Activated CD4-positive, alpha-beta T cell treated with anti-CD3 and anti-CD28 coated beads, Interleukin-2, amount 50 U/mL, for 48 hours (primary cell): ENCODE measurements at regions not wholly inside any gene's neighbourhood (a gene's known extent, or its start where the extent isn't known, plus 50 kb on each side); places are given as distances from the start of the nearest gene placed in this dataset.
"Not testable (repeated sequence)": the region's sequence is repeated elsewhere in the genome, so short reads cannot be mapped to it uniquely, and the experiment has no call there.

Experiments used
- DNase-seq, 2 experiments: peaks; one replicate each; pipeline ENCODE4 v3.0.0-alpha.2; 2020

- DNase-seq = peak; percentile 10 to 23
Measured at GRCh38 chr6:150741633-150742200, 123.8 kb upstream of the MTHFD1L start.

GRCh38 chr6:150744522-150745260, 120.8 kb upstream of the MTHFD1L start:
- no peak for DNase-seq

- no peak for DNase-seq
Measured at GRCh38 chr6:150745896-150746295, 119.6 kb upstream of the MTHFD1L start.

DNA sequence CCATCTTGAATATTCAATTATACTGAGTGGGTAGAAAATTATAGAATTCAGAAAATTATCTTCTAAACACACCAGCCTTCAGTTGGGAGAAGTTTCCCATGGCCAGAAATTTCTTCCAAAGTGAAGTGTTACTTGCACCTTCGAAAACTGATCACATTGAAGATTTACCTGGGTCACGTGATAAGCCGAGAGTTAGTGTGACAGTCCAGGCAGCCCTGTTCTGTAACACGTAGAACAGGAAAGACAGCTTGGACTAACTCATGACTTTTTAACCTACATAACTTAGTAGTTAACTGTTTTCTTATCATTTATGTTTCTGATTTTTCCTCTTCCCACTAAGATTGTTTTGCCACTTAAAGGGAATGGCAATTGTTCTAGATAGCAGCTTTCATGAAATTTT, 118.3 kb upstream of the MTHFD1L start:
- DNase-seq = no peak

GRCh38 chr6:150749091-150749670, 116.3 kb upstream of the MTHFD1L start:
- no peak for DNase-seq

GRCh38 chr6:150751296-150751695, 114.2 kb upstream of the MTHFD1L start:
- no peak for DNase-seq

- no peak for DNase-seq
Measured at GRCh38 chr6:150752409-150752808, 113.1 kb upstream of the MTHFD1L start.

DNA sequence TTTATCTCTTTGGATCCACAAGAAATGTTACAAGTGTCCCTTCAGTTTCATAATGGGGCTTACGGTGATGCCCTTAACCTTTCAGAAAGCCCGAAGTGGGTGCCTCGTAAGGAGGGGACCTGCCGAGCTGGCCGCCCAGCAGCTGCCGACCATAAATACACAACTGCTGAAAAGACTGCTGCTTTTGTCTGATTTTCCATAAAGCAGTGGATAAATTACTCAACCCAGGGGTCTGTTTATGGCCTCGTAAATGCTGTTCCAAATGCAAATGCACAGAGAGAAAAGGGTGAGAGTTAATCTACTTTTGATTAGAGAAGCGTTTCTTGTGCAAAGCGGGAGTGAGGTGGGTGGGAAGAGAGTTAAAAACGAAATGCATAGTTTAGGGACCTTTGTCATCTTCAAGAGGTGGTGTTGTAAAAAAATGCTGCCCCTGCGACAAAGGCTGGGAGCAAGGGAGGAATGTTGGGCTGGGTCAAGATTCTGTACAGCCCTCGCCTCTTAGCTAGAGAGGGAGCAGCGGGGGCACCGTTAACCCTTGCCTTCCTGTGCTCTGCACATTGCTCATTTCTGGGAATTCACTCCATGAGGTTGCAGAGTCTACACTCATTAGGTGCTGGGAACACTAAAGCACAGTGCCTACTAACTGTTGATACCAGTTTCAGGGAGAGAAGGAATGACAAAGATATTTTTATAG, 112.0 kb upstream of the MTHFD1L start:
- no peak for DNase-seq

DNA sequence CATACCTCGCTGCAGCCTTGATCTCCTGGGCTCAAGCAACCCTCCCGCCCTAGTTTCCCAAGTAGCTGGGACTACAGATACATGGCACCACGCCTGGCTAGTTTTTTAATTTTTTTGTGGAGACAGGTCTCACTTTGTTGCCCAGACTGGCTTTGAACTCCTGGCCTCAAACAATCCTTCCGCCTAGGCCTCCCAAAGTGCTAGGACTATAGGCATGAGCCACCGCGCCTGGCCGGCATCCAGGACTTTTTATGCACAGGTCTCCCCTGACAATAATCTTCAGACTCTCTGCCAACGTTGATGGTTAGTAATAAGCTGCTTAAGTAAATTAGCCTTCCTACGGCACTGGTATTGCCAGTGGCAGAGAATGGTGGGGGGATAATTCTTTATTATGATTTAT, 110.5 kb upstream of the MTHFD1L start:
- no peak for DNase-seq

GRCh38 chr6:150755524-150755923, 110.0 kb upstream of the MTHFD1L start:
- DNase-seq = no peak

DNA sequence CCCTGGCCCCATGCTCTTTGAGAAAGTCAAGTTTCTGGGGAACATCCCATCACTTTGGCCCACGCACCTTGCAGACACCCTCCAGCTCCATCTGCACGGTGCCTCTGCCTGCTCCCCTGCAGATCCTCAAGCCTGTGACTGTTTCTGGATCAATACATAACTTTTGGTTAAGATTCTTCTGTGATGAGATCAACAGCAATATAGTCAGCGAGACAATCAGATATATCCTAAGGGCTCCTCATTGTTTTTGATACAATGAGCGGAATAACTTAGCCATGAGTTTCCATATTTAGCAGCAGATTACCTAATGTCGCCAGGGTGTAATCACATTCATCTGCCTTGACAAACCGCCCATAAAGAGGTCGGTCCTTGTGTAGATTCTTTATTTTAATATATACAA, 109.3 kb upstream of the MTHFD1L start:
- no peak for DNase-seq

DNA sequence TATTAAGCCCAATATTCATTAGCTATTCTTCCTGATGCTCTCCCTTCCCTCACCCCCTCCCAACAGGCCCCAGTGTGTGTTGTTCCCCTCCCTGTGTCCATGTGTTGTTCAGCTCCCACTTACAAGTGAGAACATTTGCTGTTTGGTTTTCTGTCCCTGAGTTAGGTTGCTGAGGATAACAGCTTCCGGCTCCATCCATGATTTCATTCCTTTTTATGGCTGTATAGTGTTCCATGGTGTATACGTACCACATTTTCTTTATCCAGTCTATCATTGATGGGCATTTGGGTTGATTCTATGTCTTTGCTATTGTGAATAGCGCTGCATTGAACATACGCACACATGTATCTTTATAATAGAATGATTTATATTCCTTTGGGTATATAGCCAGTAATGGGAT, 107.7 kb upstream of the MTHFD1L start:
- DNase-seq = not testable (repeated sequence)

GRCh38 chr6:150759483-150759882, 106.0 kb upstream of the MTHFD1L start:
- DNase-seq = no peak

DNA sequence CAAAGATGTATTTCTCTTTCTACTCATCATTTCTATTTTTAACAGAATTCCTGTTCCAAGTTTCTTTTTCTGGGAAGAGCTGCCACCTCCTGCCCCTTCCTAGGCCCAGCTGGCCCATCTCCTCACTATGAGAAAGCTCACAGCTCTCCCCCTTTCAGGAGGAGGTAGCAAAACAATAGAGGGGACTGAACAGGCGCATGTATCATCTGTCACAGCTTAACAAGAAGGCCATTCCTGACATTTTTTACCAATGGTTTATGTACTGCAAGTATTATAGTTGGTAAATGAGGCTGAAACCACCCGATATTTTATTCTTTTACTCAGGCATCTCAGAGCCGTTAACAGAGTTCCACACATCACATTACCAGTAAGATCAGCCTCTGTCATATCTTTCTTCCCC, 103.7 kb upstream of the MTHFD1L start:
- no peak for DNase-seq

DNA sequence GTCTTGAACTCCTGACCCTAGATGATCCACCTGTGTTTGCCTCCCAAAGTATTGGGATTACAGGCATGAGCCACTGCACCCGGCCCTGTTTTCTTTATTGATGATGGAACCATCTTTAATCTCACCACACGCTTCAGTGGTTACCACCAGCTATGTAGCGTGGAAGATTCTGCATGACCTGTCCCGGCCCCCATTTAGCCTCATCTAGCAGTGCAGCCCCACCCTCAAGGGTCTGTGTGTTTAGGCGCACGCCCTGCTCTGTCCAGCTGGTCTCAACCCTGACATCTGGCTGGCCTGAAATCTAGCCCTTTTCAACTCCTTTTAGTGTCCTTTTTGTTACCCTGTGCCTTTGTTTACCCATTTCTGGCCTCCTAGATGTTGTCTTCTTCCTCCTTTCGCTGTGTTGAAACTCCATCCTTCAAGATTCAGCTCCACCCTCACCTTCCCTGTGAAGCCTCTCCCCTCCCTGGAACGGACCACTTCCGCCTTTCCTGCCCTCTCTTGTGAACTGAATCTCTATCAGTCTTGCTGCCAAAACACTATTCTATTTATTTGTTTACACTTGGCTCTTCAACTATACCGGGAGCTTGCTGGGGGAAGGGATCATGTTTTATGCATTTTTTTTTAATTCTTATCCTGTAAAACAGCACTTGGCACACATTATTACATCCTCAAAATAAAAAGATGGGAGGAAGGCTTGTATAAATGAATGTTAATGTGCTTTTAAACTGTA, 101.0 kb upstream of the MTHFD1L start:
- DNase-seq = no peak

- no peak for DNase-seq
Measured at GRCh38 chr6:150765067-150765764, 100.3 kb upstream of the MTHFD1L start.

GRCh38 chr6:150766201-150766997, 99.1 kb upstream of the MTHFD1L start:
- DNase-seq = no peak

DNA sequence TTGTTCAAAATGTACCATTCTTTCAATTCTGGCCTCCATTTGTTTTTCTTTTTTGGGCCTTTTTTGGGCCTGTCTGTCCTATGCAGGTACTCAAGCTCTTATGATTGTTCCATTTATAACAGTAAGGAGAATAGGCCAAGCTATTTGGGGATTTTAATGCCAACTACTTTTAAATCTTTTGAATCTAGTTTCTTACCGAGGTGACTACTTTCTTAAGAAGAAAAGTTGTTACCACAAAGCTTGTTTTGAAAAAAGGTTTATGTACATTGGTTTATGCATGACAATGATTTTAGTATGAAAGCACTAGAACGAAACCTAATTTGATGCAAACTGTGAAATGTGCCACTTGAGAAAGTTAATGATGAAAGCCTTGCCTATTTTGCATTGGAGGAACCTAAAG, 98.3 kb upstream of the MTHFD1L start:
- no peak for DNase-seq

DNA sequence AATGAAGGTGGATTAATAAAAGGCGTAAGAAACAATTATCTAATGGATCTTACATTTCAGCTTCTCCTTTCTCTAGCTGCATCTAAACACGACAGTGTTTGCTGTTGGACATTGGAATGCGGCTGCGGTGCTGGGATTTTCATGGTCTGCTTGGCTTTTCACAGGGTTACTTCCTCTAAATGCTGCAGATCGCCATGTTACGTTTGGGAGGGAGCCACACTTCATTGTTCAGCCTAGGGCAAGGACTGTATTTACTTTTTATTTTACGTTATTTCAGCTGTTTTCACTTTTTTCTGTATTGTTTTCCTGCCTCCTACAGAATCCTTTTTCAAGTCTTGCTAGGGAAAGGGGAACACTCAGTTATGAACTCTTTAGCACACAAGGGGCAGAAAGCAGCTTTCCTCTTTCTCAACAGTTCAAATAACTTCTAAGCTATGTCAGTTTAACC, 97.9 kb upstream of the MTHFD1L start:
- no peak for DNase-seq

DNA sequence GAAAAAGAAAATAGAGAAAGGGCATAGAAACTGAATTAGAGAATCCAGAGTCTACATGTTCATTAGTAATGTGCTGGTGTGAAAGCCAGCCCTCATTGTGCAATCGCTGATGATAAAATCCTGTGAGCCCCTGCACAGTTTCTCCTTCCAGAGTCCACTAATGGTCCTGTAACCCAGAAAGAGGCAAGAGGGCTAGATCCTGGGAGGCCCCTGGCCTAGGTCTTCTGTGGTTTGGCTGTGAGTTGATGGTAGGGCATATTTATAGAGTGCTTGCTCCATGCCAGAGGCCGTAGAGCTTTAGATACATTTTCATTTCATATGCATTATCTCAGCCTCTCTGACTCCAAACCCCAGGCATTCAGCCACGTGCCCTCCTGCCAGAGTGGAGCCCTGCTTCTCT, 94.9 kb upstream of the MTHFD1L start:
- no peak for DNase-seq

DNA sequence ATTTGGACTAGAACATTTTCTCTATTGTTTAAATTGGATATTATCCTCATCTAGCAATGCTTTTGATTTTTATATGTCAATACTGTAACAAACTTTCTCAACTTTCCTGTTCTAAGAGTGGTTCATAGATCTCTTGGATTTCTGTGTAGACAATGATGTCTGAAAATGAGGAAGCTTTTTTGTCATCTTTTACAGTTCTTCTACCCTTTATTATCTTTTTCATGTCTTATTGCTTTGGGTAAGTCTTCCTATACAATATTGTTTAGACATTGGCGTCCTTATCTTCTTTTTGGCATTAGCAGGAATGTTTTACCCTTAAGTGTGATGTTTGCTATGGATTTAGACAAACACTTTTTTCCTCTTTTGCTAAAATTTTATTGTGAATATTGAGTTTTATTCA, 91.5 kb upstream of the MTHFD1L start:
- DNase-seq = no peak
